Body of pancreas (tissue), 4 donors: ENCODE measurements at regions not wholly inside any gene's neighbourhood (a gene's known extent, or its start where the extent isn't known, plus 50 kb on each side); places are given as distances from the start of the nearest gene placed in this dataset.

Experiments
- POLR2A ChIP-seq, 3 donors: fragments of 450-650 bp; IDR thresholded peaks; one replicate each; pipeline ENCODE4 v1.6.1; 2016; ENCODE audit warnings: antibody characterized with exemption in 3 of 3, mild to moderate bottlenecking in 2 of 3
- TF ChIP-seq, protein P1 (sequence below), 7 experiments: fragments of 450-650 bp in 4 of 7; fragments of 200-600 bp in 3 of 7; sonication (generic) in 3 of 7; IDR thresholded peaks; one replicate each; pipeline ENCODE4 v1.5.1; 2016 to 2019; ENCODE audit warnings: antibody characterized with exemption in 7 of 7

DNA sequence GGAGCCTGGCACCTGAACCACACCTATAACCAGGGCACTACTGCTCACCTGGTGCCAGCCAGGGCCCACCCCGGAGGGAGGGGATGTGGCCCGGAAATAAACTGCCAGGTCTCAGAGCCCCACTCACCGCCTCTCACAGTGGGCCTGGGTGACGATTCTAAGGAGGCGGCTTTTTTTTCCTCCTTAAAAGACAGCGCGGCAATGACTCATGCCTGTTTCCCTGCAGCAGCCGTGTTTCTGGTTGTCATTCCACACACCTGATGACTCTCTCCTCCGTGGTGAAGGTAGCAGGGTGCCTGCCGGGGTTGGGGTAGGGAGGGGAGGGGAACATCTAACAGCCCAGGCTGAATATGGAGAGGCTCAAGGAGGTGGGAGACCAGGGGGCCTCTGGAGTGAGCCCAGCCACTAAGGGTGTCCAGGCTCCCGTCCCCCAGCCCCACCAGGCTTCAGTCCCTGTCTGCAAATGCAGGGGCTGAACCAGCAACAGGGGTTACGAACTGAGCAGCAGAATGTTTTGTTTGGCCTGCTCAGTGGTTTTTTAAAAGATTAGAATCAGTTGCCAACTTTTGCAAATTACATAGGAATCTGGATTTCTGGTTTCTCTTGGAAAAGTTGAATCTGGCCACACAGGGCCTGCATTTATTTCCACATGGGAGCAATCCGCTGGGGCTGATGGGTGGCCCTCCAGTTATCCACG, 127.3 kb upstream of the LINGO1 start:
- TF ChIP-seq, protein P1, sequence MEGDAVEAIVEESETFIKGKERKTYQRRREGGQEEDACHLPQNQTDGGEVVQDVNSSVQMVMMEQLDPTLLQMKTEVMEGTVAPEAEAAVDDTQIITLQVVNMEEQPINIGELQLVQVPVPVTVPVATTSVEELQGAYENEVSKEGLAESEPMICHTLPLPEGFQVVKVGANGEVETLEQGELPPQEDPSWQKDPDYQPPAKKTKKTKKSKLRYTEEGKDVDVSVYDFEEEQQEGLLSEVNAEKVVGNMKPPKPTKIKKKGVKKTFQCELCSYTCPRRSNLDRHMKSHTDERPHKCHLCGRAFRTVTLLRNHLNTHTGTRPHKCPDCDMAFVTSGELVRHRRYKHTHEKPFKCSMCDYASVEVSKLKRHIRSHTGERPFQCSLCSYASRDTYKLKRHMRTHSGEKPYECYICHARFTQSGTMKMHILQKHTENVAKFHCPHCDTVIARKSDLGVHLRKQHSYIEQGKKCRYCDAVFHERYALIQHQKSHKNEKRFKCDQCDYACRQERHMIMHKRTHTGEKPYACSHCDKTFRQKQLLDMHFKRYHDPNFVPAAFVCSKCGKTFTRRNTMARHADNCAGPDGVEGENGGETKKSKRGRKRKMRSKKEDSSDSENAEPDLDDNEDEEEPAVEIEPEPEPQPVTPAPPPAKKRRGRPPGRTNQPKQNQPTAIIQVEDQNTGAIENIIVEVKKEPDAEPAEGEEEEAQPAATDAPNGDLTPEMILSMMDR (IDR thresholded peaks at IDR 0.05): no peak
- TF ChIP-seq POLR2A (IDR thresholded peaks at IDR 0.05): no peak
